IPS-20b (cell line): ENCODE measurements at regions not wholly inside any gene's neighbourhood (a gene's known extent, or its start where the extent isn't known, plus 50 kb on each side); places are given as distances from the start of the nearest gene placed in this dataset.
"Not testable (repeated sequence)": the region's sequence is repeated elsewhere in the genome, so short reads cannot be mapped to it uniquely, and the experiment has no call there.

Experiments used
- H3K27ac ChIP-seq: one replicate; pipeline ENCODE4 v1.5.1; 2013; ENCODE audit warnings: low read length
- H3K27me3 ChIP-seq: 2 replicates; pipeline ENCODE4 v1.6.1; 2013; ENCODE audit warnings: mild to moderate bottlenecking, low read length, inconsistent platforms; ENCODE audit not compliant: insufficient read depth
- H3K36me3 ChIP-seq: 2 replicates; pipeline ENCODE4 v1.6.1; 2013; ENCODE audit warnings: low read depth, mild to moderate bottlenecking, inconsistent platforms, low read length, moderate library complexity; ENCODE audit not compliant: insufficient read depth
- H3K4me1 ChIP-seq: 2 replicates; pipeline ENCODE4 v1.6.1; 2013; ENCODE audit warnings: mild to moderate bottlenecking, control low read depth, inconsistent platforms, low read length, moderate library complexity; ENCODE audit not compliant: insufficient read depth
- H3K4me3 ChIP-seq: 2 replicates; pipeline ENCODE4 v1.5.1; 2013; ENCODE audit warnings: mild to moderate bottlenecking, low read length, inconsistent platforms
- H3K9ac ChIP-seq: 2 replicates; pipeline ENCODE4 v1.6.1; 2013; ENCODE audit warnings: low read depth, mild to moderate bottlenecking, inconsistent platforms, low read length, moderate library complexity
- H3K9me3 ChIP-seq: 2 replicates; pipeline ENCODE4 v1.6.1; 2013; ENCODE audit warnings: mild to moderate bottlenecking, low read depth, low read length, inconsistent platforms; ENCODE audit not compliant: insufficient read depth

GRCh38 chr18:47644896-47645295 is 285.6 kb downstream of the SMAD2 start:
- H3K27me3 ChIP-seq: no peaks in the 10 kb centered on the region
- no peaks in the 10 kb centered on the region for H3K36me3 ChIP-seq
- no peak overlapping the region for H3K4me3 ChIP-seq
- H3K4me1 ChIP-seq: no peaks in the 10 kb centered on the region
- H3K9me3 ChIP-seq: peaks cover 10% of the 10 kb centered on the region; the same call in 1 of the 2 replicates
- no peak overlapping the region for H3K27ac ChIP-seq
- H3K9ac ChIP-seq: no peak overlapping the region

DNA sequence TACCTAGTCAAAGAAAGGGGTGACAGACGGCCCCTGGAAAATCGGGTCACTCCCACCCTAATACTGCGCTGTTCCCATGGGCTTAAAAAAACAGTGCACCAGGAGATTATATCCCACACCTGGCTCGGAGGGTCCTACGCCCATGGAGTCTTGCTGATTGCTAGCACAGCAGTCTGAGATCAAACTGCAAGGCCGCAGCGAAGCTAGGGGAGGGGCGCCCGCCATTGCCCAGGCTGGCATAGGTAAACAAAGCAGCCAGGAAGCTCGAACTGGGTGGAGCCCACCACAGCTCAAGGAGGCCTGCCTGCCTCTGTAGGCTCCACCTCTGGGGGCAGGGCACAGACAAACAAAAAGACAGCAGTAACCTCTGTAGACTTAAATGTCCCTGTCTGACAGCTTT is 292.9 kb downstream of the SMAD2 start:
- H3K9me3 ChIP-seq: peaks cover 10% of the 10 kb centered on the region
- not testable (repeated sequence) for H3K9ac ChIP-seq, H3K27ac ChIP-seq, H3K4me3 ChIP-seq, H3K36me3 ChIP-seq, H3K27me3 ChIP-seq, H3K4me1 ChIP-seq

DNA sequence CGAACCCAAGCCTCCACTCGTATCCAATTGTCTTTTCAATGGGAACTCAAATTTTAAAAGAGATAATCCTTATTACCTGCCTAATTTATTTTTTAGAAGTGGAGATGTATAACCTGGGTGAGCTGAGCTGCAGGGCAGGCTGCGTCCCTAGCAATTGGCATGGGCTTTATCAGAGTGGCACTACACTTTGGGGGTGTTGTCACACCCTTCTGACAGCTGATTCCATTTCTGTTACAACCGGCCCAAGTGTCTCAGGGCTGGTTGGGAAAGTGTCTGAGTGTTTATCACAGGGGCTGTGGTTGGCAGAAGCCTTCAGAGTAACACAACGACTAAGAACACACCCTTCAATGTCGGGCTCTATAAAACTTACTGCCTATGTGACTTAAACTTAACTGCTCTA is 295.0 kb downstream of the SMAD2 start:
- no peak overlapping the region for H3K9ac ChIP-seq
- no peaks in the 10 kb centered on the region for H3K4me1 ChIP-seq
- peaks cover 10% of the 10 kb centered on the region for H3K9me3 ChIP-seq
- no peak overlapping the region for H3K4me3 ChIP-seq
- H3K27ac ChIP-seq: no peak overlapping the region
- no peaks in the 10 kb centered on the region for H3K36me3 ChIP-seq
- H3K27me3 ChIP-seq: no peaks in the 10 kb centered on the region

DNA sequence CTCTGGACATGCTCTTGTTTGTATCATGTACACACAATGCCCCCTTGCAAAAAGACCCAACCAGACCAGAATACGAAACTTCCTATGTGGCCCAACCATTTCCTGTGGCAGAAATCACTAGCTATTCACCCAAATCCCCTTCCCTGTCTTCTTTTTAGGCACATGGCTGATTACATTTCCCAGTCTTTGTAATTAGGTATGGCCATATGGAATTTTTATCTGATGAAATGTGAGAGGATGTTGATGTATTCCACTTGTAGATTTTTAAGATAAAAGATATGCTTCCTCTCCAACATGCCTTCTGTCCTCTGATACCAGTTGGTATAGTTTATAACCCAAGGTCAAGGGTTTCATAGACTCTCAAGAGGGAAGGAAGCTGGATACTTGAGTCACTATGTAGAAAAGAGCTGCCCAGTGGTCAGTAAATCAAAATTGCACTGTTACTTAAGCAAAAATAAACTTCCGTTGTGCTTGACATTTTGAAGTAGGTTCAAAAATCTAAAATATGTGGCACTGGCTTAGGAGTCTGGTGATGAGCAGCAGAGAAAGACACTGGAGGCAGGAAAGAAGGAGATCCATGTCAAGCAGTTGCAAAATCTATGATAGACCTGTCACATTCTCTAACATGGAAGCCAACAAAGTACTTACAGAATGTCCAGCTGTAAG is 297.4 kb downstream of the SMAD2 start:
- H3K9ac ChIP-seq: no peak overlapping the region
- H3K27me3 ChIP-seq: no peaks in the 10 kb centered on the region; the same call in 1 of the 2 replicates
- no peak overlapping the region for H3K27ac ChIP-seq
- no peaks in the 10 kb centered on the region for H3K4me1 ChIP-seq
- H3K36me3 ChIP-seq: no peaks in the 10 kb centered on the region
- no peak overlapping the region for H3K4me3 ChIP-seq
- H3K9me3 ChIP-seq: peaks cover 10% of the 10 kb centered on the region

DNA sequence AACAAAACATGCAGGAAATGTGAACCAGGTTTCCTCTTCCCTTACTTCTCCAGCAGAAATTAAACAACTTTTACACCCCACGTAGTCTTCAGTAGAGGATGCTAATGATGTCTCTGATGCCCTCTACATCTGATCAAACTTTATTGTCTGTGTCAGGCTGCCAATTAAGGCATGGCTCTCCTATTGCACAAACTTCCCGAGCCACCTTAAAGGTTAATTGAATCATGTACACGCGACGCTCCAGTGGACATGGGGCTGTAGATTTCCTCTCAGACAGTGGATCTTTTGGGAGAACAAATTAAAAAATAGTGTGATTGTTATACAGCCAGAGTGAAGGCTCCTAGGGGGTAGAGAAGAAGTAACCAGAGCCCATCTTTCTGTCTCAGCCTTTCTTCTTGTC is 301.6 kb downstream of the SMAD2 start:
- no peak overlapping the region for H3K27ac ChIP-seq
- H3K9me3 ChIP-seq: no peaks in the 10 kb centered on the region
- no peak overlapping the region for H3K4me3 ChIP-seq
- H3K9ac ChIP-seq: no peak overlapping the region
- H3K4me1 ChIP-seq: no peaks in the 10 kb centered on the region
- H3K27me3 ChIP-seq: no peaks in the 10 kb centered on the region; the same call in 1 of the 2 replicates
- no peaks in the 10 kb centered on the region for H3K36me3 ChIP-seq

- no peak overlapping the region for H3K4me3 ChIP-seq
Measured at GRCh38 chr18:47628240-47628781, 302.1 kb downstream of the SMAD2 start.

GRCh38 chr18:47627030-47627429 is 303.4 kb downstream of the SMAD2 start:
- H3K4me3 ChIP-seq: no peak overlapping the region
- H3K36me3 ChIP-seq: no peaks in the 10 kb centered on the region
- no peaks in the 10 kb centered on the region for H3K4me1 ChIP-seq
- no peak overlapping the region for H3K27ac ChIP-seq
- no peaks in the 10 kb centered on the region for H3K9me3 ChIP-seq
- H3K9ac ChIP-seq: no peak overlapping the region
- no peaks in the 10 kb centered on the region; the same call in 1 of the 2 replicates for H3K27me3 ChIP-seq

More at GRCh38 chr18:47628240-47628781, 302.1 kb downstream of the SMAD2 start:
- H3K4me1 ChIP-seq: no peaks in the 10 kb centered on the region
- H3K9ac ChIP-seq: no peak overlapping the region
- no peaks in the 10 kb centered on the region for H3K9me3 ChIP-seq
- H3K27ac ChIP-seq: no peak overlapping the region
- H3K36me3 ChIP-seq: no peaks in the 10 kb centered on the region
- no peaks in the 10 kb centered on the region; the same call in 1 of the 2 replicates for H3K27me3 ChIP-seq

- no peak overlapping the region for H3K4me3 ChIP-seq
- H3K27me3 ChIP-seq: no peaks in the 10 kb centered on the region
- no peaks in the 10 kb centered on the region for H3K36me3 ChIP-seq
- no peak overlapping the region for H3K9ac ChIP-seq
- no peak overlapping the region for H3K27ac ChIP-seq
- H3K4me1 ChIP-seq: 0 out of 2 replicates have a peak, but pooled peaks cover 3% of the 10 kb centered on the region
- H3K9me3 ChIP-seq: no peaks in the 10 kb centered on the region
Measured at GRCh38 chr18:47619771-47620448, 310.5 kb downstream of the SMAD2 start.

- Histone ChIP-seq H3K9ac (no peak overlapping the region), H3K4me1 (0 out of 2 replicates have a peak, but pooled peaks cover 3% of the 10 kb centered on the region), H3K4me3 (no peak overlapping the region), H3K9me3 (no peaks in the 10 kb centered on the region), H3K27ac (no peak overlapping the region), H3K27me3 (no peaks in the 10 kb centered on the region), H3K36me3 (no peaks in the 10 kb centered on the region)
Measured at GRCh38 chr18:47618758-47619157, 311.7 kb downstream of the SMAD2 start.

- H3K9me3 ChIP-seq: peaks cover 6% of the 10 kb centered on the region; the same call in 1 of the 2 replicates
- H3K27me3 ChIP-seq: no peaks in the 10 kb centered on the region
- no peak overlapping the region for H3K9ac ChIP-seq
- peaks cover 7% of the 10 kb centered on the region; the same call in 1 of the 2 replicates for H3K4me1 ChIP-seq
- no peak overlapping the region for H3K27ac ChIP-seq
- no peak overlapping the region for H3K4me3 ChIP-seq
- H3K36me3 ChIP-seq: no peaks in the 10 kb centered on the region
Measured at GRCh38 chr18:47615043-47615442, 315.4 kb downstream of the SMAD2 start.

DNA sequence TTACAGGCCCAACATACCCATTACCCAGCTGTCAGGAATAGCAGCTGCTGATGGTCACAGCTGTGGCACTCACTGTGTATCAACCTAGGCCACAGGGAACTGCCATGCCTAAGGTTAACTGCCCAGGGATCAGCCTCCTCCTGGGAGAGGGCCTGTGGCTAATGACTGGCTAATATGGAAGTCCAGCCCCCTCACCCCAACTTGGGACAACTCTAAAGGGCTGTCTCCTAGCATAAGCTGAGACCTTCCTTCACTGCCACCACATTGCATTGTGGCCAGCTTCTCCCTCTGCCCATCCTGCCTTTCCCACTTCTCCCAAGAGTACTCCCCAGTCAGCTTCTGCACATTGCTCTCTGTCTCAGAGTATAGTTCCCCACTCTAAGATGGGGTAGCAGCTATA is 316.5 kb downstream of the SMAD2 start:
- peaks cover 7% of the 10 kb centered on the region; the same call in 1 of the 2 replicates for H3K4me1 ChIP-seq
- H3K4me3 ChIP-seq: no peak overlapping the region
- no peak overlapping the region for H3K27ac ChIP-seq
- H3K27me3 ChIP-seq: no peaks in the 10 kb centered on the region
- H3K36me3 ChIP-seq: no peaks in the 10 kb centered on the region
- peaks cover 6% of the 10 kb centered on the region for H3K9me3 ChIP-seq
- no peak overlapping the region for H3K9ac ChIP-seq

GRCh38 chr18:47611649-47612048 is 318.8 kb downstream of the SMAD2 start:
- Histone ChIP-seq H3K27me3 (no peaks in the 10 kb centered on the region), H3K36me3 (no peaks in the 10 kb centered on the region), H3K27ac (no peak overlapping the region), H3K9ac (no peak overlapping the region), H3K9me3 (peaks cover 6% of the 10 kb centered on the region), H3K4me3 (no peak overlapping the region), H3K4me1 (peaks cover 4% of the 10 kb centered on the region; the same call in 1 of the 2 replicates)
